HG03354 (cell line): ENCODE measurements at regions not wholly inside any gene's neighbourhood (a gene's known extent, or its start where the extent isn't known, plus 50 kb on each side); places are given as distances from the start of the nearest gene placed in this dataset.
A peak's percentile ranks its signal among the peaks of the same experiment; 100 is the strongest.

Experiments
- ATAC-seq: cut with Tn5 transposase; IDR thresholded peaks from one replicate; pipeline ENCODE4 v1.9.1; 2021; ENCODE audit warnings: mild to moderate bottlenecking; ENCODE audit not compliant: unreplicated experiment, poor library complexity, severe bottlenecking

- no peak for ATAC-seq
Measured at GRCh38 chr4:144450526-144450925, 195.4 kb upstream of the HHIP start.

DNA sequence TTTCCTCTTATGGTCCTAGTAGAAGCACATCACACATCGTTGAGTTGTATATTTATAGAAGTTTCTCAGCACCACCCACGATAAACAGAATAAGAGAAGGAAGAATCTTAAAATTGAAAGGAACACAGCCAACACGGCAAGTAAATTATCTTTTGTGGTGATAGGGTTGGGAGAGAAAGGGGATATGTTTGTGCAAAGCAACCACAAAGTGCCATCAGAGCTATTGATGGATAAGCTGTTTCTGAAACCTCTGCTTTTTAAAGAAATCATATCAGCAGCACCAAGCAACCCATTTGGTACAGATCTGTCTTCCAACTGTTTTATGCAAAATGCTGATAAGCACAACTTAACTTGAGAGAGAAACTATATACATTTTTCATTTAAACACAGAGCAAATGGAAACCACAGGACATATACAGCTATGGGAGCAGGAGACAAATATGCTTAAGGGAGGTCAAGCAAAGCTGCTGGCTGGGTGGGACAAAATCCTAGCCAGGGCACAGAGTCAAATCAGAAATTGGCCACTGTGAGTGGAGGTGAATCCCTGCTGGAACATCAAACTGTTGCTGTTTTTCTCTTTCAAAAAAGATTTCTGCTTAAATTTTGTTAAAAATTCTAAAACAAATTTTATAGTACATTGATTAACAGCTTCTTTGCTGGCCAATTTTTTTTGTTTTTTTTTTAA is 194.0 kb upstream of the HHIP start:
- ATAC-seq, result no peak

DNA sequence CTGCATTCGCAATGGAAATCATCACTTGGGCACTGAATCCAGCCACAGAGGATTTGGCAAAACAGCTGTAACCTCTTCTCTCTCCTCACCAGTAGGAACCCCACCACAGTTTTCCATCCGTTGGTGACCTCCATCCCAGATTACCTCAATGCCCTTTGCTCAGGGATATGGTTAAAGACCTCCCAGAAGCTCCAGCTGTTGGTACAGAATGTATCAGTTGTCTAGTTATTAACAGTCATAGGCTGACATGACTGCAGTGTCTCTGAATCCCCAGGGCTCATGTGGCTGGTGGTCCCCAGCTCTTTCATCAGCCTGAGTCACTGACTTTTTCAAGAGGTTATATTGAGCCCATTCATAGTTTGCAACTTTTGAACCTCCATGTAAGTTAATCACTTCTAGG is 189.8 kb upstream of the HHIP start:
- ATAC-seq, result no peak

DNA sequence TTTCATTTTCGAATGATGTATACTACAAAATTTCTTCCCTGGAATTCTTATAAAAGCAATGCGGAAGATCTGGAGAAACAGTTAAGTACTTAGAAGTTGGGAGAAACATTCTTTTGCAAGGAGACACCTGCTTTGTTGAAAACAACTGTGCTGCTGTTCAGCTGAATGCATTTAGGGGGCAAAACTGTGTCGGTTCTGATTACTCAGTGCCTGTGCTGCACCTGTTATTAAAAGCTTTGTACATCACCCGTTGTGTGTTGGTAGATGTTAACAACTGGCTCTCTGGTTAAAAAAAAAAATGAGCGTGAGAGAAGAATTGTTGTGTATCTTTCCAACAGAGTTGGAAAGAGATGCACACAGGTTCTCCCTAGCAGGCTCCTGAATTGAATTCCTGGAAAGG is 184.1 kb upstream of the HHIP start:
- ATAC-seq, result no peak

DNA sequence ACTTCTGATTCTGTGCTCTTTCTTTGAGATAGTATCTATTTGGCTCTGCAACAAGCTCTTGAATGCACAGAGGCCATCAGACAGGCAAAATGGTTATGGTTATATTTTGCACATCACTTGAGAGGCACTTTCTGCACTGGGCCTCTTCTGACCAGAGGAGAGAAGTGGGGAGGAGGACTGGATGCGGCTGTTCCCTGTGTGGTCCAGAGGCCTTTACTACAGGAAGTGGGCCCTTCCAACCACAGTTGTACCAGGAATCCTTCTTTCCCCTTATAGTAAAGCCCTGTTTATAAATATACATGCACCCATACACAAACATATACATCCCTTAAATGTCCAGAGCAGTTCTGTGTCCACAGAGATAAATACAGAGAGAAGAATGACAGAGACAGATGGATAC is 182.7 kb upstream of the HHIP start:
- ATAC-seq, result no peak

DNA sequence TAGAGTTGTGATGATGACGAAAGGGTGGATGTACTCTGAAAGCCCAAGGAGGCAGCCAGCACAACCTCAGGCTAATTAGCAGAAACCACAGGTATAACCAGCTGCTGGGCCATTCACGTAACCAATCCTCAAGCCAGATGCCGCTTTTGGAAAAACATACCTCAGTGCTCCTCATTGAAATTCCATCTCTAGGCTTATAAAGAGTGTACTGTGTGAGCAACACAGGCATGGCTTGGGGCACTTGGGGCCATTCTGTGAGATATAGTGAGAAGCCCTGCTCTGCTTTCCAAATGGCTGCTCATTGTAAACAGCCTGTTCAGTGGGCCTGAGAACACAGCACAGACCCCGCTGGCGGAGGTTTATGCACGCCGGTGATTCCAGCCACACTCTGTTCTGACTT is 182.1 kb upstream of the HHIP start:
- ATAC-seq, result no peak

DNA sequence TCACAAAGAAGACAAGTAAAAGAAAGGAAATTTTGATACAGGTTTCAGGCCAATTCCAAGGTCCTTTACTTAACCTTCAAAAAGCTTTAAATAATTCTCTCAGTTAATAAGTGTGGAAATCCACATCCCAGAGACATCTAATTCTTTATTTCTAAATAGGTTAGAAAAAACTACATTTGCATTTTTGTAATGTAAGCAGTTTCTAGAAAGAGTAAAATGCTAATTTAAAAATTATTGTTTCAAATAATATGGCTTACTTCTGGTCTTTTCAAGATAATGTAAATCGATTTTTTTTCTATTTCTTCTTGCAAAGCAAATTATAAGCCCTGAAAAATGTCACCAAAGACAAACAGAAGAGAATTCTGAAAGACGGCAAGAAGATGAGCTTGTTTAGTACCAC is 180.4 kb upstream of the HHIP start:
- no peak for ATAC-seq

DNA sequence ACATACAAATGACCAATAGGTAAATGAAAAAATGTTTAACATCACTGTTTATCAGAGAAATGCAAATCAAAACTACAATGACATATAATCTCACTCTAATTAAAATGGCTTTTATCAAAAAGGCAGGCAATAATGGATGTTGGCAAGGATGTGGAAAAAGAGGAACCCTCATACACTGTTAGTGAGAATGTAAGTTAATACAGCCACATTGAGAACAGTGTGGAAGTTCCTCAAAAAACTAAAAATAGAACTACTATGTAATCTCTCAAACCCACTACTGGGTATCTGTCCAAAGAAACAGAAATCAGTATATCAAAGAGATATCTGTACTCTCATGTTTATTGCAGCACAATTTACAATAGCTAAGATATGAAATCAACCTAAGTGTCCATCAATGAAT is 165.9 kb upstream of the HHIP start:
- no peak for ATAC-seq

DNA sequence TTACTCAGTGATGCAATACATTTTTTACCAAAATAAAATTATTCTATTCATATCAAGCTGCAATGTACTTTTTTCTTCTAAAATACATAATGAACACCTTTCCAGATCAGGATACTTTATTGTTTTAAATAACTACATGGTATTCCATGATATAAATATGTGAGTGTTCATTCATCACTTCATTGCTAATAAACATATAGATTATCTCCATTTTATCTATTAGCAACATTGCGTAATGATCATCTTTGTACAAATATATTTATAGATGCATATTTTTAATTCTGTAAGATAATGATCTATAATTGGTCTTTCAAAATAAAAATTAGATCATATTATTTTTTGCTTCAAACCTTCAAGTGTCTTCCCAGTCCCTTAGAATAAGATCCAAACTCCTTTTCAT is 156.1 kb upstream of the HHIP start:
- no peak for ATAC-seq

- no peak for ATAC-seq
Measured at GRCh38 chr4:144494280-144494679, 151.7 kb upstream of the HHIP start.

GRCh38 chr4:144495944-144496343 is 150.0 kb upstream of the HHIP start:
- no peak for ATAC-seq

DNA sequence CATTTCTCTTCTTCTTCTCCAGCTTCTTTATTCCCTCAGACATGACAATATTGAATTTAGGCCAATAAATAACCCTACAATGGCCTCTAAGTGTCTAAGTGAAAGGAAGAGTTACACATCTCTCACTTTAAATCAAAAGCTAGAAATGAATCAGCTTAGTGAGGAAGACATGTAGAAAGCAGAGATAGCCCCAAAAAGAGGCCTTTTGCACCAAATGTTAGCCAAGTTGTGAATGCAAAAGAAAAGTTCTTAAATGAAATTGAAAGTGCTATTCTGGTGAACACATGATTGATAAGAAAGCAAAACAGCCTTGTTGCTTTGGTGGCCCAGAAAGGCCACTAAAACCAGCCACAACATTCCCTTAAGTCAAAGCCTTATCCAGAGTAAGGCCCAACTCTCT is 146.2 kb upstream of the HHIP start:
- peak; percentile 53 for ATAC-seq

DNA sequence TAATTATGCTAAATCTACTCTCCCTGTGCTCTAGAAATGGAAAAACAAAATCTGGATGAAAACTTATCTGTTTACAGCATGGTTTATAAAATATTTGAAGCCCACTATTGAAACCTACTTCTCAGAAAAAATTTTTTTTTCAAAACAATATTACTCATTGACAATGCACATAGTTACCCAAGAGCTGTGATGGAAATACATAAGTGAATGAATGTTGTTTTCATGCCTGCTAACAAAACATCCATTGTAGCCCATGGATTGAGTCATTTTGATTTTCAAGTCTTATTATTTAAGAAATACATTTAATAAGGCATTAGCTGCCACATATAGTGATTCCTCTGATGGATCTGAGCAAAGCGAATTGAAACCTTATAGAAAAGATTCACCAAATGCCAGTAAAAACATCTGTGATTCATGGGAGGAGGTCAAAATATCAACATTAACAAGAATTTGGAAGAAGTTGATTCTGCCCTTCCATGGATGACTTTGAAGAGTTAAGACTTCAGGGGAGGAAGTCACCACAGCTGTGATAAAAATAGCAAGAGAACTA is 144.7 kb upstream of the HHIP start:
- ATAC-seq, result no peak

GRCh38 chr4:144504883-144505282 is 141.1 kb upstream of the HHIP start:
- no peak for ATAC-seq

DNA sequence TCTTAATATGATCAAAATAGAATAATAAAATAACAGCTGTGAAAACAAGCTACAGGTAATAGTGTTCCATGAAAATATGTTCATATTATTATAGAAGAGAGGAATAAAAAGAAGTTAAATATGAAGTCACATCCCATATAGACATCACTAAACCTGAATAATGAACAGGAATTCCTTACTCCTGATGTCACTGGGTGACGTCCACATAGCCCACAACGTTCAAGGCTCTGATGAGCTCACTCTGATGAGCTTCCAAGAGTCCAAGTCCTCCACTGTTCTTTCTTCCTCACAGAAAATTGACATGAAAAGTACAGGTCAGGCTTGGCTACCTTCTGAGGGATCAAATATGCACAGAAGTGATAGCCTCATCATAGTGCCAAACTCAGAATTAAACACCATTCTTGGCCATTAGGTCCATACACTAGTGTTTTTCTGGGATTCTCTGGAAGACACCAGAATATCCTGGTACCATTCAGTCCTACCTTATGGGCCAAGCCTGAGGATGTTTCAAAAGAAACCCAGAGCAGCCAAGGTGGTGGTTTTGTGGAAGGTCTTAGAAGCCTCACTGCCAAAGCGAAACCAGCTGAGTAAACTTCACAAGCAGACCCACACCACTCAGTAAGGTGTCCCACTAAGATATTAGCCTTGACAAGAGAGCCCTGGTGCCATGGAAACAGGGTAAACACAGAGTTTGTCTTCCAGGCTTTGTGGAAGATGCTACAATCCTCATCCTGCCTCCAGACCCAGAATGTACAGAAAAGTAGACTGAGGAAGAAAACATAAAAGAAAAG is 138.4 kb upstream of the HHIP start:
- no peak for ATAC-seq

GRCh38 chr4:144509088-144510015 is 136.6 kb upstream of the HHIP start:
- ATAC-seq, result no peak

GRCh38 chr4:144514736-144515135 is 131.2 kb upstream of the HHIP start:
- no peak for ATAC-seq

DNA sequence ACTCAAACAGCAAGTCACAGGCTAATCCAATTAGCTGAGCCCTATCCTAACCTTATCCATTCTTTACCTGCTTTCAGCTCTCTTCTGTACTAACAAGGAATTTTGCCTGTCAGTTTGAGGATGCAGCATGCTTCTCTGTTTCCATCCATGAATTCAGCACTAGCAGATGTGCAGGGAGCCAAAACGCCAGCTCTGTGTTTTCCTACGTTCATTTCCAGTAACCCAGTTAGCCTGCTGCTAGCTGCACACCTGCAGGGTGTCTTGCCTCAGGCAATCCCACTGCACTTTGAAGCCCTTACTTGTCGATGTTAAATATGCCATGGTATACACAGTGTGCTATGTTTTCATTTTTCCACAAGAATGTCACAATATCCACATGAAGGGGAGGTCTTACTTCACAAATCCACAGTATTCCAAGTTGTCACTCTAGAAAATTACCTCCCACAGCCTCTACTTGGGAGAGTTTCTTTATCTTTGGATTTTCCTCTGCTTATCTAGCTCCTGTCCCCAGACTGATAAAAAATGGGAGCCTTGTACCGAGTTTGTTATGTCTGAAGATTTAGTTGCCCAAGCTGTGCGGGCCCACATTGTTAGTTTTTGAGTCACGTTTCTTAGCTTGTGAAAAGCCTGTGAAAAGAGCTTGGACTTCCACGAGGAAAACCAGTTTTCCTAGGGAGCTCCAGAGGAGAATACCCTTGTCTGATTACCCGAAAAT is 127.6 kb upstream of the HHIP start:
- ATAC-seq, result no peak

GRCh38 chr4:144531841-144532240 is 114.1 kb upstream of the HHIP start:
- ATAC-seq, result no peak
